K562 (cell line): ENCODE measurements at regions not wholly inside any gene's neighbourhood (a gene's known extent, or its start where the extent isn't known, plus 50 kb on each side); places are given as distances from the start of the nearest gene placed in this dataset.

Source experiments
- ATAC-seq: fragments of 200-7000 bp; cut with Tn5 transposase; 3 replicates; pipeline ENCODE4 v1.9.1; 2020; ENCODE audit warnings: moderate library complexity
- BruUV-seq: library from RNA; stranded (reverse); fragments of 400-500 nt; replicated peaks from 2 replicates; lab custom pipeline; 2021; lab: Mats Ljungman, UMichigan
- CTCF ChIA-PET: fragments of 300-600 bp; formaldehyde crosslinking; extraction: SDS; loops from one replicate; lab custom pipeline; 2021; ENCODE audit warnings: low intra/inter-chr PET ratio; lab: Yijun Ruan, JAX
- POLR2A ChIA-PET: fragments of 300-600, 350-650 bp; sonication (Branson Sonifier 250); formaldehyde crosslinking; extraction: SDS; loops from one replicate; lab custom pipeline; 2021; ENCODE audit warnings: antibody characterized with exemption, inconsistent platforms; lab: Yijun Ruan, JAX
- DNase-seq, 4 experiments: peaks; one replicate each; pipeline versions ENCODE4 v3.0.0 to v3.0.0-alpha.2; 2011 to 2018; ENCODE audit warnings: low spot score in 3 of 4, mixed read lengths in 3 of 4; ENCODE audit errors: extremely low read depth in 1 of 4
- FAIRE-seq: peaks from 2 replicates; lab custom pipeline; 2011; peaks lifted over from hg19 to GRCh38; lab: Jason Lieb, UNC
- H2AFZ ChIP-seq: 2 replicates; pipeline ENCODE4 v1.6.0; 2011; ENCODE audit warnings: low read depth, low read length, control low read depth, inconsistent platforms
- H3K27ac ChIP-seq: fragments of 200-600 bp; 3 replicates; pipeline ENCODE4 v1.8.0; 2011; ENCODE audit warnings: low read depth, mild to moderate bottlenecking, control low read depth, inconsistent platforms, low read length, moderate library complexity, mixed read lengths; ENCODE audit errors: extremely low read depth
- H3K27me3 ChIP-seq, 2 experiments: fragments of 300-600 bp in 1 of 2; 2 replicates in 1 of 2; 3 replicates in 1 of 2; pipeline versions ENCODE4 v1.6.0 to v1.8.0; 2011; ENCODE audit warnings: inconsistent platforms in 2 of 2, low read length in 2 of 2, mild to moderate bottlenecking in 1 of 2, mixed read lengths in 1 of 2, moderate library complexity in 1 of 2; ENCODE audit not compliant: control insufficient read depth in 2 of 2, insufficient read depth in 2 of 2
- H3K36me3 ChIP-seq: fragments of 300-600 bp; 3 replicates; pipeline ENCODE4 v1.8.0; 2011; ENCODE audit warnings: mild to moderate bottlenecking, low read length, inconsistent platforms; ENCODE audit not compliant: control insufficient read depth, insufficient read depth
- H3K4me1 ChIP-seq, 2 experiments: fragments of 200-600 bp in 1 of 2; replicated peaks in 1 of 2; 2 replicates in 1 of 2; 3 replicates in 1 of 2; pipeline versions ENCODE4 v1.5.1 to v1.8.0; 2011; ENCODE audit warnings: inconsistent platforms in 2 of 2, low read length in 2 of 2, mild to moderate bottlenecking in 1 of 2, mixed read lengths in 1 of 2, moderate library complexity in 1 of 2; ENCODE audit not compliant: control insufficient read depth in 2 of 2, insufficient read depth in 2 of 2
- H3K4me2 ChIP-seq: 2 replicates; pipeline ENCODE4 v1.6.1; 2011; ENCODE audit warnings: low read length, control low read depth, inconsistent platforms, mixed read lengths; ENCODE audit not compliant: insufficient read depth
- H3K4me3 ChIP-seq: fragments of 200-600 bp; sonication (generic), shearing (Covaris generic); 2 replicates; pipeline ENCODE4 v1.5.1; 2016; ENCODE audit warnings: control low read depth, inconsistent platforms
- H3K79me2 ChIP-seq: fragments of 200-600 bp; 3 replicates; pipeline ENCODE4 v1.8.0; 2011; ENCODE audit warnings: low read length, inconsistent platforms; ENCODE audit not compliant: control insufficient read depth, insufficient read depth
- H3K9ac ChIP-seq, 2 experiments: 2 replicates each; pipeline versions ENCODE4 v1.6.0 to v1.6.1; 2011; ENCODE audit warnings: low read depth in 2 of 2, low read length in 2 of 2, control low read depth in 1 of 2, inconsistent platforms in 1 of 2, mild to moderate bottlenecking in 1 of 2, mixed read lengths in 1 of 2; ENCODE audit not compliant: insufficient read depth in 1 of 2
- H3K9me1 ChIP-seq: one replicate; pipeline ENCODE4 v1.6.0; 2011; ENCODE audit warnings: inconsistent platforms, mild to moderate bottlenecking, low read length, moderate library complexity; ENCODE audit not compliant: control insufficient read depth, insufficient read depth
- H3K9me3 ChIP-seq: replicated peaks from 2 replicates; pipeline ENCODE4 v1.5.1; 2011; ENCODE audit warnings: low read depth, low read length, inconsistent platforms; ENCODE audit not compliant: control insufficient read depth, insufficient read depth
- H4K20me1 ChIP-seq: replicated peaks from 2 replicates; pipeline ENCODE4 v1.6.1; 2011; ENCODE audit warnings: low read length, inconsistent platforms, mixed read lengths; ENCODE audit not compliant: control insufficient read depth, insufficient read depth
- BMI1 ChIP-seq: fragments of 150-350 bp; IDR thresholded peaks from 2 replicates; pipeline ENCODE4 v1.6.1; 2014; ENCODE audit warnings: low read length
- FOXK1 ChIP-seq: sonication (generic); formaldehyde crosslinking; IDR thresholded peaks from 2 replicates; pipeline ENCODE4 v1.8.0; 2022; ENCODE audit warnings: missing genetic modification reagents, mild to moderate bottlenecking, borderline replicate concordance
- GTF2A2 ChIP-seq: IDR thresholded peaks from 2 replicates; pipeline ENCODE4 v1.6.1; 2016; ENCODE audit warnings: mild to moderate bottlenecking, missing genetic modification characterization, missing compliant biosample characterization
- HES1 ChIP-seq: fragments of 450-650 bp; IDR thresholded peaks from 2 replicates; pipeline ENCODE4 v1.6.1; 2016; ENCODE audit warnings: low read depth, mild to moderate bottlenecking, moderate library complexity
- HIVEP1 ChIP-seq: fragments of 250-450 bp; sonication (Bioruptor Pico); IDR thresholded peaks from 2 replicates; pipeline ENCODE4 v1.4.0; 2020; ENCODE audit warnings: mild to moderate bottlenecking
- ILF3 ChIP-seq: fragments of 450-650 bp; IDR thresholded peaks from 2 replicates; pipeline ENCODE4 v1.6.1; 2018; ENCODE audit warnings: antibody characterized with exemption, mild to moderate bottlenecking, moderate library complexity, borderline replicate concordance
- MAFK ChIP-seq: IDR thresholded peaks from 2 replicates; pipeline ENCODE4 v1.6.1; 2011; ENCODE audit warnings: low read length, improper control_type of control experiment
- MCM3 ChIP-seq: fragments of 450-650 bp; IDR thresholded peaks from 2 replicates; pipeline ENCODE4 v1.6.1; 2016
- MEIS2 ChIP-seq: fragments of 450-650 bp; IDR thresholded peaks from 2 replicates; pipeline ENCODE4 v1.6.1; 2014; ENCODE audit warnings: mild to moderate bottlenecking; ENCODE audit not compliant: partially characterized antibody
- PML ChIP-seq: IDR thresholded peaks from 2 replicates; pipeline ENCODE4 v1.6.1; 2012; ENCODE audit warnings: low read length, inconsistent platforms
- THRAP3 ChIP-seq: fragments of 450-650 bp; IDR thresholded peaks from 2 replicates; pipeline ENCODE4 v1.6.1; 2016; ENCODE audit warnings: mild to moderate bottlenecking, inconsistent platforms, borderline replicate concordance
- ZFP30 ChIP-seq: fragments of 250-450 bp; sonication (Bioruptor Pico); IDR thresholded peaks from 2 replicates; pipeline ENCODE4 v1.8.0; 2022; ENCODE audit warnings: moderate library complexity, mild to moderate bottlenecking, inconsistent platforms, borderline replicate concordance
- ZHX1 ChIP-seq: fragments of 150-350 bp; conservative IDR thresholded peaks from 2 replicates; pipeline ENCODE4 v1.6.1; 2014; ENCODE audit warnings: low read length
- ZNF12 ChIP-seq: sonication (generic); formaldehyde crosslinking; IDR thresholded peaks from 2 replicates; pipeline ENCODE4 v1.4.0; 2020; ENCODE audit warnings: mild to moderate bottlenecking, missing genetic modification reagents
- ZNF232 ChIP-seq: sonication (generic); formaldehyde crosslinking; IDR thresholded peaks from 2 replicates; pipeline ENCODE4 v1.8.0; 2022; ENCODE audit warnings: mild to moderate bottlenecking, missing genetic modification reagents
- WGBS: fragments of 100-300 bp; shearing (Covaris generic); methylation state at CpG from one replicate; pipeline ENCODE4 v1.1.6; 2016; ENCODE audit warnings: low coverage, mixed read lengths; ENCODE audit not compliant: insufficient coverage; ENCODE audit errors: missing lambda C conversion rate; 5-methylcytosine and 5-hydroxymethylcytosine counted together
- in situ Hi-C: fragments of 300-500 bp; cut with MboI; formaldehyde crosslinking; loops from 4 replicates; pipeline ENCODE4 v1.15.0; 2018; ENCODE audit warnings: inconsistent platforms, mixed read lengths
- intact Hi-C: fragments of 100-400 bp; cut with micrococcal nuclease; formaldehyde crosslinking; loops from 2 replicates; pipeline ENCODE4 v1.14.2; 2022

- H4K20me1 ChIP-seq, result no peaks in the 10 kb centered on the region
- WGBS, result 1% methylated on average over 6 of the region's 6 CpGs
- no peak overlapping the region for H3K4me2 ChIP-seq
- no peaks in the 10 kb centered on the region for H3K79me2 ChIP-seq
- BruUV-seq, result no TSS peak
- H3K9me3 ChIP-seq, result no peaks in the 10 kb centered on the region
- FAIRE-seq (no peak), ATAC-seq (no peak), DNase-seq (no peak)
- no peak overlapping the region for H3K4me3 ChIP-seq
- CTCF ChIA-PET, result no interaction called here
- TF ChIP-seq GTF2A2 (no peak), HES1 (no peak), ZFP30 (no peak), ILF3 (no peak), MEIS2 (no peak), FOXK1 (CRISPR knock-in tag) (no peak), HIVEP1 (no peak), MCM3 (no peak), ZNF232 (CRISPR knock-in tag) (no peak), PML (no peak), BMI1 (no peak), THRAP3 (no peak), ZHX1 (no peak), MAFK (no peak), ZNF12 (CRISPR knock-in tag) (no peak)
- intact Hi-C loops, result no loop called here
- no peak overlapping the region for H3K27ac ChIP-seq
- H3K4me1 ChIP-seq, result no peaks in the 10 kb centered on the region
- in situ Hi-C loops, result no loop called here
- no peak overlapping the region for H2AFZ ChIP-seq
- POLR2A ChIA-PET, result no interaction called here
- H3K9ac ChIP-seq, result no peak overlapping the region
- H3K36me3 ChIP-seq, result no peaks in the 10 kb centered on the region
- H3K9me1 ChIP-seq, result no peaks in the 10 kb centered on the region
- H3K27me3 ChIP-seq, result peaks cover 7 to 28% of the 10 kb centered on the region in 2 experiments; a peak in 3 of 5 replicates
These were observed 701.7 kb downstream of the TYW1 start for GRCh38 chr7:67698354-67698753.
